NCI-H2171 (cell line): ENCODE measurements at regions not wholly inside any gene's neighbourhood (a gene's known extent, or its start where the extent isn't known, plus 50 kb on each side); places are given as distances from the start of the nearest gene placed in this dataset.
"Not testable (repeated sequence)": the region's sequence is repeated elsewhere in the genome, so short reads cannot be mapped to it uniquely, and the experiment has no call there.

Experiments used
- DNase-seq: peaks from one replicate; lab custom pipeline; 2025; lab: John Stamatoyannopoulos, UW

- not testable (repeated sequence) for DNase-seq
These were observed 653.4 kb downstream of the TGIF2LX start for GRCh38 chrX:90575155-90575554.

- not testable (repeated sequence) for DNase-seq
These were observed 680.2 kb downstream of the TGIF2LX start for GRCh38 chrX:90601921-90602320.

- not testable (repeated sequence) for DNase-seq
These were observed 684.0 kb downstream of the TGIF2LX start for GRCh38 chrX:90605736-90606135.

GRCh38 chrX:90617710-90618325 is 696.1 kb downstream of the TGIF2LX start:
- no peak for DNase-seq

- DNase-seq = peak; percentile 1
These were observed 743.5 kb downstream of the TGIF2LX start for GRCh38 chrX:90665161-90665560.

- not testable (repeated sequence) for DNase-seq
These were observed 721.1 kb upstream of the PABPC5 start for GRCh38 chrX:90713552-90713951.

GRCh38 chrX:90737555-90737954 is 697.1 kb upstream of the PABPC5 start:
- DNase-seq = not testable (repeated sequence)

GRCh38 chrX:90757619-90758018 is 677.0 kb upstream of the PABPC5 start:
- DNase-seq = not testable (repeated sequence)

- not testable (repeated sequence) for DNase-seq
These were observed 669.2 kb upstream of the PABPC5 start for GRCh38 chrX:90765482-90765881.

GRCh38 chrX:90780286-90780789 is 654.3 kb upstream of the PABPC5 start:
- DNase-seq = not testable (repeated sequence)
